ENCODE measurements at regions not wholly inside any gene's neighbourhood (a gene's known extent, or its start where the extent isn't known, plus 50 kb on each side); places are given as distances from the start of the nearest gene placed in this dataset.
"Not testable (repeated sequence)": the region's sequence is repeated elsewhere in the genome, so short reads cannot be mapped to it uniquely, and the experiment has no call there.

- no peak for DNase-seq (ENCODE audit: low spot score)
- intact Hi-C loops (cut with DNase I): no loop called here
Measured at GRCh38 chr17:14545156-14545906, 244.4 kb downstream of the HS3ST3B1 start.

DNA sequence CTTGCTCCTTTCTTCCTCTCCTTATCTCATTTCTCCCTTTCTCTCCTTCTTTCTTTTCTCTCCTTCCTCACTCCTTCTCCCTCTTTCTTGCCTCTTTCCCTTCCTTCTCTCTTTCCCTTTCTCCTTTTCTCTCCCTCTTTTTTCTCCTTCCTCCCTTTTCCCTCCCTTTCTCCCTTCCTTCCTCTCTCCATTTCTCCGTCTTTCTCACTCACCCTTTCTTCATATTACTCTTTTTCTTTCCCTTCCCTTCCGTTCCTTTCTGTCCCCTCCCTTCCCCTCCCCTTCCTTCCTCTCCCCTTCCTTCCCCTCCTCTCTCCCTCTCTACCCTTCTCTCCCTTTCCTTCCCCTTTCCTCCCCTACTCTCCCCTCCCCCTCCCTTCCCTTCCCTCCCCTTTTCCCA lies 240.8 kb downstream of the HS3ST3B1 start:
- DNase-seq (ENCODE audit: low spot score): no peak
- intact Hi-C loops (cut with DNase I): no loop called here

DNA sequence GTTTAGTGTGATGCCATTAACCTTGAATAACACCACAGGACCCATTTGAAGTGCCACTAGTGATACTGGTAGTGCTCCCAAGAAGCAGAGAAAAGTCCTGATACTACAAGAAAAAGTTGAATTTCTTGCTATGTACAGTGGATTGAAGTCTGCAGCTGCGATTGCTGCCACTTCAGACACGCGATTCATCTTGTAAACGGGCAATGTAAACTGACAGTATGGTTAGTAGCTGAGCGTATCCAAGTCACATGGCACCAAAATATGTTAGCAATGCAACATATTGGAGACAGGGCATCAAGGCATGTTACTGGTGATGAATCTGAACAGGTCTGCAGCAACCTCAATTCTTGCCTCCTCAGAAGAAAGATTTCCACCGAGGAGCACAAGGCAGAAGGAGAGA lies 238.9 kb downstream of the HS3ST3B1 start:
- DNase-seq (ENCODE audit: low spot score): no peak
- intact Hi-C loops (cut with DNase I): no loop called here

GRCh38 chr17:14532242-14532641 lies 231.4 kb downstream of the HS3ST3B1 start:
- DNase-seq (ENCODE audit: low spot score); intact Hi-C loops (cut with DNase I): not testable (repeated sequence)

DNA sequence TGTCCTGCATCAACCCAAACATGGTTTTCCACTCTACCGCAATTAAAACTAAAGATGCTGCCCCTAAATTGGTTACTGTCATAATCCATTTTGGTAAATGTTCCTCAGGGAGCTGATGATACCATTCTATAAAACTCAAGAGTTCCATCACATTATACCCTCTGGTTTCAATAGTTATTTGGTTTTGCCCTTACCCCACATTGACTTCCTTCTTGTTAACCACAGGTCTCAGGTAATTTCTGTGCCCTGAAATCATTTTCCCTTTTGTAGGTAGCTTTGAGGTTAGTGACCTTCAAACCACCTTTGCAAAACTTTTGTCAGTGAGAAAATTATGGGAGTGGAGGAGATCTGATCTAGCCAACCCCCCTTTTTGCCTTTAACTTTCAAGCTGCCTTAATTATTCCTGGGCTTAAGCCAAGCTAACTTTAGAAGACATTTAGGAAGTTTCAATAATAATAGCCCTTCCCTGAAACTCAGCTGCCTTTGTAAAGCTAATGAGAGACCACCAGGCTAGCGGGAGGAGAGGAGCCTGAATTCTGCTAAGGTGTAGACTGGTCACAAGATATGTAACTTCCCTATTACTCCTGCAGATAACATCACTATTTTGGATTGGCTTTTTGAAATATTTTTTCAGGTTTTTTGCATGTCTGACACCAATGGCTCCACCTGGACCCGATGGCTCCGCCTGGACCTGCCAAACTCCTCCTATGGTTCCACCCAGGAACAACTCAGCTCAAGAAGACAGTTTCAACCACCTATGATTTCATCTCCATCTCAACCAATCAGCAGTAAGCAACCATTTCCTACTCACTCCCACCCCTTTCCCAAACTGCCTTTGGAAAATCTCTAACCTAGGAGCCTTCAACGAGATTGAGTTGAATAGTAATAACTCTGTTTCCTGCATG lies 224.9 kb downstream of the HS3ST3B1 start:
- DNase-seq (ENCODE audit: low spot score): no peak
- intact Hi-C loops (cut with DNase I): no loop called here

GRCh38 chr17:14522795-14523387 lies 222.0 kb downstream of the HS3ST3B1 start:
- no peak for DNase-seq (ENCODE audit: low spot score)
- intact Hi-C loops (cut with DNase I): no loop called here

- intact Hi-C loops (cut with DNase I); DNase-seq (ENCODE audit: low spot score): not testable (repeated sequence)
Measured at GRCh38 chr17:14518919-14519318, 218.0 kb downstream of the HS3ST3B1 start.

GRCh38 chr17:14514973-14515372 lies 214.1 kb downstream of the HS3ST3B1 start:
- intact Hi-C loops (cut with DNase I): no loop called here
- no peak for DNase-seq (ENCODE audit: low spot score)

- DNase-seq (ENCODE audit: low spot score): no peak
- intact Hi-C loops (cut with DNase I): no loop called here
Measured at GRCh38 chr17:14513835-14514234, 213.0 kb downstream of the HS3ST3B1 start.

DNA sequence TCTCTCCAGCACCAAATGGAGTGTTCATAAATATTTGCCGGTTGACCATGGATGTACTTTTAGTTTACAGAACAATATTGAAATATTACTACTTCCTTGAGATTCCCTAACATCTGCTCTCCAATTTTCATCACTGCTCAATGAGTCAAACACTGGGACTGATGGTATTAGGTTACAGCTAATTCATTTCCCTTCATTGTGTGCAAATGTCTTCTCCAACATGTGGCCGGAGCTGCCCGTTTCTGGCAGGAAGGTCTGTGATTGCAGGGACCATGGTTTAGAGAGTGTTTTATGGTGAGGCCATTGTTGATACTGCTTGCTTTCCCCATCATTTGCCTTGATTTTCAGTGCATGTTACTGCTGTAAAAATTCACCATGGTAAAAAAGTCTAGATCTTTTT lies 209.3 kb downstream of the HS3ST3B1 start:
- no peak for DNase-seq (ENCODE audit: low spot score)
- intact Hi-C loops (cut with DNase I): no loop called here

GRCh38 chr17:14508156-14508555 lies 207.3 kb downstream of the HS3ST3B1 start:
- intact Hi-C loops (cut with DNase I): no loop called here
- no peak for DNase-seq (ENCODE audit: low spot score)

- intact Hi-C loops (cut with DNase I): no loop called here
- DNase-seq (ENCODE audit: low spot score): no peak
Measured at GRCh38 chr17:14506364-14506763, 205.5 kb downstream of the HS3ST3B1 start.

DNA sequence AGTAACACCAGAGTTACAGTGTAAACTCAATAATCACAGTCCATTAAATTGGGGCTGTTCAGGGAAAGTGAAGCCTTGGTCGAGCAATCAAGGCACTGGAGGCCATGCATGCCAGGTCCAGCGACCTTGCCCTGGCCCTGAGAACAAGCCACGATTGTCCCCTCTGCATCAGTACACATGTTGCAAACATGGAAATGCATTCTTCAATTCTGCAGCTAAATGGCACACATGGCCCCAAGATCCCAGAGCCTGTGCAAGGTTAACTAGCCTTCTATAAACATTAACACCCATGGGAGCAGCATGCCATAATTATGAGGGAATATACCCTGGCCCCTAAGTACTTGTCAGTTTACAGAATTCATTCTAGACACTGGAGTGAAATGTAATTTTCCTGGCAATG lies 204.7 kb downstream of the HS3ST3B1 start:
- intact Hi-C loops (cut with DNase I): no loop called here
- DNase-seq (ENCODE audit: low spot score): no peak

- intact Hi-C loops (cut with DNase I): no loop called here
- DNase-seq (ENCODE audit: low spot score): no peak
Measured at GRCh38 chr17:14499976-14500375, 199.1 kb downstream of the HS3ST3B1 start.

DNA sequence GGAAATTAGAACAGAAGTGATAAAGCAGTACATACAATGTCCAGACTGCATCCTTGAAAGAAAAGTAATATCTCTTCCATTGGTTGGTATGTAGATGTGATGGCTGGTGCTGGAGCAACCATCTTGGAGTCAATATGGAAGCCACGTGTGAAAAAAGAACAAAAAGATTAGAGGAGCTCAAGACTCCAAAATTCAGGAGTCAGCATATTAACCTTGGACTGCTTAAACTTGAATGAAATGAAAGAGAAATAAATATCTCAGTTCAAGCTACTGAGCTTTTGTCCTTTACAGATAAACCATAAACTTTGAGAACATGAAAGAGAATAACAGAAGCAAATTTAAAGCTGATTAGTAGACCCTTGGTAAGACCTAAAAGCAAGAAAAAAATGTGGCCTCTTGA lies 197.9 kb downstream of the HS3ST3B1 start:
- intact Hi-C loops (cut with DNase I): no loop called here
- no peak for DNase-seq (ENCODE audit: low spot score)

GRCh38 chr17:14494161-14494560 lies 193.3 kb downstream of the HS3ST3B1 start:
- DNase-seq (ENCODE audit: low spot score): no peak
- intact Hi-C loops (cut with DNase I): no loop called here

- no peak for DNase-seq (ENCODE audit: low spot score)
- intact Hi-C loops (cut with DNase I): no loop called here
Measured at GRCh38 chr17:14489986-14490385, 189.1 kb downstream of the HS3ST3B1 start.

DNA sequence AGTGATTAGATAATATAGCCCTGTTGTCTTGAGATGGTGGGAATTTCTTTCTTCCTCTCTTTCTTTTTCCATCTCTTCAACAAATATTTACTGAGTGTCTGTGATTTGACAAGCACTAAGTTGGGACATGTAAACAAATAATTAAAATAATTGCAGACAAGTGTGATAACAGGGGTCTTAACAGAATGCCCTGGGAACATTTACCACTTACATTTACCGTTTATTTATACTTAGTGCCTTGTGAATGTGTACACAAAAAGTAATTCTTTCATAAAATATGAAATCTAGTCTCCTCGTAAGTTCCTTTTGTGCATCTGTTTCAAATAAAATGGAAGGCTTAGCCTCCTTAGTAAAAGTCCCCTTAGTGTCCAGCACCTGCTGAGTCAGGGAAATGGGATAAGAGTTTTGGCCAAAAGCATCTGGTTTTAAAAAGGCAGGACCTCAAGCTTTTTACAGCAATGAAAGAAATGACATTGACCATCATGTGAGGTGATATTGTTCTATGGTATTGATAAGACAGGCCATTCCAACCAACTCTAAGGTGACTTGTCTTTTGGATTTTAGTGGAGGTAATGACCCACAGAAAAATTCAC lies 188.2 kb downstream of the HS3ST3B1 start:
- DNase-seq (ENCODE audit: low spot score): no peak
- intact Hi-C loops (cut with DNase I): no loop called here

DNA sequence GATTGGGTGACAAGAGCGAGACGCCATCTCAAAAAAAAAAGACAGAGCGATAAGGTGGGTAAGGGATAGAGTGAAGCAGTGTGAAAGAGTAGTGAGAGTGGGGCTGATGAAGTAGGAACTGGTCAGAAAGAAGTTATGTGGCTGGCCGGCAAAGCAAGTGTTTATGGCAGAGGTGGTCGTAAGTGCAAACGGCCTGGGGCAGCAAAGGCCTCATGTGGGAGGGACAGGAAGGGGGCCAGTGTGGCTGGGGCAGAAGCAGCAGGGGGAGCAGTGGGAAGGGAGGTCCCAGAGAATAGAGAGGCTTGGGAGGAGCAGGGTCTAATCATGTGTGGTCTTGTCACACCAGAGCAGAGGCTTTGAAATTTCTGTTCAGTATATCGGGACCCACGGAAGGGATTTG lies 186.2 kb downstream of the HS3ST3B1 start:
- no peak for DNase-seq (ENCODE audit: low spot score)
- intact Hi-C loops (cut with DNase I): no loop called here

GRCh38 chr17:14482715-14483114 lies 181.8 kb downstream of the HS3ST3B1 start:
- no peak for DNase-seq (ENCODE audit: low spot score)
- intact Hi-C loops (cut with DNase I): no loop called here

Measured in cardiac septum (tissue), 1 donor.